Ascending aorta (tissue), 2 donors: ENCODE measurements at regions not wholly inside any gene's neighbourhood (a gene's known extent, or its start where the extent isn't known, plus 50 kb on each side); places are given as distances from the start of the nearest gene placed in this dataset.

Experiments used
- DNase-seq, 2 donors: peaks; one replicate each; pipeline ENCODE4 v3.0.0-alpha.2; 2019; ENCODE audit warnings: low spot score in 2 of 2
- H3K27ac ChIP-seq, 2 donors: fragments of 200-600 bp; sonication (generic); one replicate each; pipeline ENCODE4 v1.5.1; 2016 to 2017; ENCODE audit warnings: mild to moderate bottlenecking in 1 of 2
- H3K27me3 ChIP-seq: fragments of 200-600 bp; sonication (generic); one replicate; pipeline ENCODE4 v1.5.1; 2017
- H3K36me3 ChIP-seq, 2 donors: fragments of 200-600 bp; sonication (generic); one replicate each; pipeline ENCODE4 v1.5.1; 2016
- H3K4me1 ChIP-seq, 2 donors: fragments of 200-600 bp; sonication (generic); one replicate each; pipeline ENCODE4 v1.5.1; 2016 to 2017; ENCODE audit warnings: mild to moderate bottlenecking in 1 of 2
- H3K4me3 ChIP-seq, 2 donors: fragments of 200-600 bp; sonication (generic); one replicate each; pipeline ENCODE4 v1.5.1; 2016 to 2017; ENCODE audit warnings: mild to moderate bottlenecking in 1 of 2
- H3K9me3 ChIP-seq, 2 donors: fragments of 200-600 bp; sonication (generic); one replicate each; pipeline ENCODE4 v1.5.1; 2016
- intact Hi-C: fragments of 100-400 bp; cut with DNase I; formaldehyde crosslinking; loops from one replicate; pipeline ENCODE4 v1.15.1; 2023
- TF ChIP-seq, protein P1 (sequence below), 3 experiments: fragments of 200-600 bp in 2 of 3; fragments of 450-650 bp in 1 of 3; sonication (generic) in 2 of 3; IDR thresholded peaks; one replicate each; pipeline ENCODE4 v1.5.1; 2016 to 2019; ENCODE audit warnings: antibody characterized with exemption in 3 of 3, mild to moderate bottlenecking in 1 of 3, moderate library complexity in 1 of 3

- TF ChIP-seq, protein P1, sequence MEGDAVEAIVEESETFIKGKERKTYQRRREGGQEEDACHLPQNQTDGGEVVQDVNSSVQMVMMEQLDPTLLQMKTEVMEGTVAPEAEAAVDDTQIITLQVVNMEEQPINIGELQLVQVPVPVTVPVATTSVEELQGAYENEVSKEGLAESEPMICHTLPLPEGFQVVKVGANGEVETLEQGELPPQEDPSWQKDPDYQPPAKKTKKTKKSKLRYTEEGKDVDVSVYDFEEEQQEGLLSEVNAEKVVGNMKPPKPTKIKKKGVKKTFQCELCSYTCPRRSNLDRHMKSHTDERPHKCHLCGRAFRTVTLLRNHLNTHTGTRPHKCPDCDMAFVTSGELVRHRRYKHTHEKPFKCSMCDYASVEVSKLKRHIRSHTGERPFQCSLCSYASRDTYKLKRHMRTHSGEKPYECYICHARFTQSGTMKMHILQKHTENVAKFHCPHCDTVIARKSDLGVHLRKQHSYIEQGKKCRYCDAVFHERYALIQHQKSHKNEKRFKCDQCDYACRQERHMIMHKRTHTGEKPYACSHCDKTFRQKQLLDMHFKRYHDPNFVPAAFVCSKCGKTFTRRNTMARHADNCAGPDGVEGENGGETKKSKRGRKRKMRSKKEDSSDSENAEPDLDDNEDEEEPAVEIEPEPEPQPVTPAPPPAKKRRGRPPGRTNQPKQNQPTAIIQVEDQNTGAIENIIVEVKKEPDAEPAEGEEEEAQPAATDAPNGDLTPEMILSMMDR (IDR thresholded peaks at IDR 0.05) = no peak
- no peak overlapping the region for H3K4me3 ChIP-seq
- intact Hi-C loops = no loop called here
- H3K9me3 ChIP-seq = no peaks in the 10 kb centered on the region
- no peaks in the 10 kb centered on the region for H3K4me1 ChIP-seq
- H3K36me3 ChIP-seq = no peaks in the 10 kb centered on the region
- no peaks in the 10 kb centered on the region for H3K27me3 ChIP-seq
- H3K27ac ChIP-seq = no peak overlapping the region
- DNase-seq = no peak
Measured at GRCh38 chr7:4394736-4395135, 287.4 kb upstream of the FOXK1 start.

DNA sequence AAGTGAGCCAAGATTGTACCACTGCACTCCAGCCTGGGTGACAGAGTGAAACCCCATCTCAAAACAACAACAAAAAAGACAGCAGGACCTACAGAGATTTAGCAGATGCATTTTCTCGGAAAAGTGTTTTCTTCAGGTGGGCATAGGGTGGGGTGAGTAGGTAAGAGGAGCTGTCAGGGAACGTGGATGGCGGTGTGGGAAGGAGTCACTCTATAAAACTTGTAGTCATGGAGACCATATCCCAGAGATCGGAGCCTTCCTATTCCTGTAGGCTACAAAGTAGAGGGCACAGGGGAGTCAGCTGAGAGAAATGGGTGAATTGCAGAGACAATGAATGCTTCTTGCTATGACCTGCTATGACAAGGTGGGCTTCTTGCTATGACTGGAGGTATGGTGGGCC lies 283.0 kb upstream of the FOXK1 start:
- H3K36me3 ChIP-seq = no peaks in the 10 kb centered on the region
- TF ChIP-seq, protein P1 (IDR thresholded peaks at IDR 0.05) = no peak
- intact Hi-C loops = no loop called here
- no peaks in the 10 kb centered on the region for H3K4me1 ChIP-seq
- no peak overlapping the region for H3K27ac ChIP-seq
- DNase-seq = no peak
- no peaks in the 10 kb centered on the region for H3K27me3 ChIP-seq
- H3K4me3 ChIP-seq = no peak overlapping the region
- H3K9me3 ChIP-seq = no peaks in the 10 kb centered on the region

GRCh38 chr7:4399596-4399995 lies 282.5 kb upstream of the FOXK1 start:
- Histone ChIP-seq H3K27ac (no peak overlapping the region), H3K4me3 (no peak overlapping the region), H3K36me3 (no peaks in the 10 kb centered on the region), H3K27me3 (no peaks in the 10 kb centered on the region), H3K4me1 (no peaks in the 10 kb centered on the region), H3K9me3 (no peaks in the 10 kb centered on the region)
- intact Hi-C loops = no loop called here
- no peak for DNase-seq
- TF ChIP-seq, protein P1 (IDR thresholded peaks at IDR 0.05) = no peak

DNA sequence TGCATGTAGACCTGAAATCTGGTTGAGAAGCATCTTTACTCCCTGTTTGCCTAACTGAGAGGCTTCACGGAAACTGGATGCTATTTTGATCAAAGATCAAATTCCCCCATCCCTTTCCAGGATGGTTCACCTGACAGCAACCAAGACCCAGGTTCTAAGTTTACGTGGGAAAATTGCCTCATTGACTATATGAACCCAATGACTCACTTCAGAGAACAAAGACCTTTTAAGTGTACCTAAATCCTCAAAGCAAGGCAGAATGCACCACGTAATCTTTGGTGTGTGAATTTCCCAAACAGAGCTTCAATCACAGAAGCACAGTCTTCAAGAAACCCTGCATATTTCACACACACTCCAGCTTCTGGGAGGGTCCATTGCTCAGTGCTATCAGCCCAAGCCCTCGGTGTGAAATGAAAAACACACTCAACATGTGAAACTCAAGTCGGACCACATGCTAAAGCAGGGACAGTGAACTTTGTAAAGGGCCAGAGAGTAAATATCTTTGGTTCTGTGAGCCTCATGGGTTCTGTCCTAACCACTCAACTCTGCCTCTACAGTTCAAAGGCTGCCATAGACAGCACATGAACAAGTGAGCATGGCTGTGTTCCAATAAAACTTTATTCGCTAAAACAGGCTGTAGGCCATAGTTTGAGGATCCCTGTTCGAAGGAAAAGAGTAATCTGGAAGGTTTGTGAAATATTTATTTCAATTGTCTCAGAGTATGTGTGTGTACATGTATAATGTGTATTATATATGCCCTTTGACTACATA lies 275.6 kb upstream of the FOXK1 start:
- intact Hi-C loops = no loop called here
- H3K27ac ChIP-seq = no peak overlapping the region
- H3K27me3 ChIP-seq = no peaks in the 10 kb centered on the region
- no peaks in the 10 kb centered on the region for H3K36me3 ChIP-seq
- no peaks in the 10 kb centered on the region for H3K4me1 ChIP-seq
- H3K9me3 ChIP-seq = peaks cover 5 to 8% of the 10 kb centered on the region in 2 donors
- DNase-seq = no peak
- H3K4me3 ChIP-seq = no peak overlapping the region
- TF ChIP-seq, protein P1 (IDR thresholded peaks at IDR 0.05) = no peak

DNA sequence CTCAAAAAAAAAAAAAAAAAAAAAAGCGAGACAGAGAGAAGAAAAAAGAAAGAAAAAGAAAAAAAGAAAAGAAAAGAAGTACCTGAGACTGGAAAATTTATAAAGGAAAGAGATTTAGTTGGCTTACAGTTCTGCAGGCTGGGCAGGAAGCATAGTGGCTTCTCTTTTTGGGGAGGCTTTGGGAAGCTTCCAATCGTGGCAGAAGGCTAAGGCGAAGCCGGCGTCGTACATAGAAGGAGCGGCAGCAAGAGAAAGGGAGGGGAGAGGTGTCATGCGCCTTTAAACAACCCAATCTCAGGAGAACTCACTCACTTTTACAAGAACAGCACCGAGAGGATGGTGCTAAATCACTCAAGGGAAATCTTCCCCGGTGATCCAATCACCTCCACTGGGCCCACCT lies 272.1 kb upstream of the FOXK1 start:
- no peaks in the 10 kb centered on the region for H3K4me1 ChIP-seq
- no peak overlapping the region for H3K27ac ChIP-seq
- intact Hi-C loops = no loop called here
- TF ChIP-seq, protein P1 (IDR thresholded peaks at IDR 0.05) = no peak
- H3K27me3 ChIP-seq = no peaks in the 10 kb centered on the region
- H3K4me3 ChIP-seq = no peak overlapping the region
- DNase-seq = no peak
- H3K36me3 ChIP-seq = no peaks in the 10 kb centered on the region
- H3K9me3 ChIP-seq = peaks cover 7 to 10% of the 10 kb centered on the region in 2 donors
